Lower leg skin (tissue), 4 donors: ENCODE measurements at regions not wholly inside any gene's neighbourhood (a gene's known extent, or its start where the extent isn't known, plus 50 kb on each side); places are given as distances from the start of the nearest gene placed in this dataset.

Experiments used
- DNase-seq, 2 donors: peaks; one replicate each; pipeline ENCODE4 v3.0.0-alpha.2; 2019; ENCODE audit warnings: low spot score in 2 of 2
- H3K4me3 ChIP-seq: fragments of 200-600 bp; sonication (generic); 2 replicates; pipeline ENCODE4 v1.5.1; 2017; ENCODE audit warnings: mild to moderate bottlenecking, low read depth; ENCODE audit not compliant: poor library complexity, severe bottlenecking
- POLR2A ChIP-seq, 2 donors: fragments of 450-650 bp; IDR thresholded peaks; one replicate each; pipeline ENCODE4 v1.6.1; 2016 to 2017; ENCODE audit warnings: antibody characterized with exemption in 2 of 2, mild to moderate bottlenecking in 1 of 2, moderate library complexity in 1 of 2
- WGBS, 2 donors: methylation state at CpG; one replicate each; pipeline ENCODE4 v1.1.5; 2018; 5-methylcytosine and 5-hydroxymethylcytosine counted together
- intact Hi-C: fragments of 100-400 bp; cut with DNase I; formaldehyde crosslinking; loops from one replicate; pipeline ENCODE4 v1.15.0; 2023; ENCODE audit warnings: low total_unique reads
- TF ChIP-seq, protein P1 (sequence below), 3 donors: fragments of 450-650 bp; IDR thresholded peaks; one replicate each; pipeline ENCODE4 v1.5.1; 2016; ENCODE audit warnings: antibody characterized with exemption in 3 of 3, mild to moderate bottlenecking in 3 of 3, moderate library complexity in 2 of 3

DNA sequence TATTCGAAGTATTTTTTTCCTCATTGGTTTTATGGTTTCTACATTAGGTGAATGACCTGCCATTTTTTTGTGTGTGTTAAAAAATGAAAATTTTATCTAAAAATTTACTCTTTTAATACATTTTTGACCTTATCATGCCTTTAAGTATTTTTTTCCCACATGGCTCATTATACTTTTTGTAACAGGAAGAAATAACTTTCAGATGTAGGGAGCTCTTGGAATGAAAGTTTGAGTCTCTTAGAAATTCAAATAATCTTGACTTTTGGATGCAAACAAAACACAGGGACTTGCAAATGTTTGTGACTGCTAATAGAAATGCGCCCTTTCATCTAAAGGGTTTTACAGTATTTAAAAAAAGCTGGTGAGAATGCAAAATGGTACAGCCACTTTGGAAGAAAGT is 457.9 kb downstream of the KLF5 start:
- 83 to 89% methylated on average over 2 of the region's 2 CpGs for WGBS, 2 donors
- TF ChIP-seq, protein P1, sequence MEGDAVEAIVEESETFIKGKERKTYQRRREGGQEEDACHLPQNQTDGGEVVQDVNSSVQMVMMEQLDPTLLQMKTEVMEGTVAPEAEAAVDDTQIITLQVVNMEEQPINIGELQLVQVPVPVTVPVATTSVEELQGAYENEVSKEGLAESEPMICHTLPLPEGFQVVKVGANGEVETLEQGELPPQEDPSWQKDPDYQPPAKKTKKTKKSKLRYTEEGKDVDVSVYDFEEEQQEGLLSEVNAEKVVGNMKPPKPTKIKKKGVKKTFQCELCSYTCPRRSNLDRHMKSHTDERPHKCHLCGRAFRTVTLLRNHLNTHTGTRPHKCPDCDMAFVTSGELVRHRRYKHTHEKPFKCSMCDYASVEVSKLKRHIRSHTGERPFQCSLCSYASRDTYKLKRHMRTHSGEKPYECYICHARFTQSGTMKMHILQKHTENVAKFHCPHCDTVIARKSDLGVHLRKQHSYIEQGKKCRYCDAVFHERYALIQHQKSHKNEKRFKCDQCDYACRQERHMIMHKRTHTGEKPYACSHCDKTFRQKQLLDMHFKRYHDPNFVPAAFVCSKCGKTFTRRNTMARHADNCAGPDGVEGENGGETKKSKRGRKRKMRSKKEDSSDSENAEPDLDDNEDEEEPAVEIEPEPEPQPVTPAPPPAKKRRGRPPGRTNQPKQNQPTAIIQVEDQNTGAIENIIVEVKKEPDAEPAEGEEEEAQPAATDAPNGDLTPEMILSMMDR (IDR thresholded peaks at IDR 0.05), result no peak
- TF ChIP-seq POLR2A (IDR thresholded peaks at IDR 0.05), result no peak
- no peak for DNase-seq
- no peak overlapping the region for H3K4me3 ChIP-seq
- intact Hi-C loops, result no loop called here

DNA sequence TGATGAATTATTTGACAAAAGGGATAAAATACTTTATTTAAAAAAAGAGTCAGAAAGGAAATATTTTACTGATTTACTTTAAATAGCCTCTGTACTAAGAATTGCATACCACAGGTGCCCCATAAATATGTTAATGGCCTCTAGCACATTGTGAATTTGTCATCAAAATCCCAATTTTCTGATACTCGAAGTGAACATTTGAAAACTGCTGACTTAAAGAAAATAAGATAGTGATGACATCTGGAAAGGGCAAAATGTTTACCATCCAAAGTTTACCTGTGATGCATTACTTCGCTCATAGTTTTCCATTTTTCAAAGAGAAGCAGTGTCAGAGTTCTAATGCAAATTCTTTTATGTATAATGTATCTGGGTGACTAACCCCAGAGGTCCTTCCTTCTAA is 455.4 kb downstream of the KLF5 start:
- intact Hi-C loops, result no loop called here
- DNase-seq, result no peak
- no peak overlapping the region for H3K4me3 ChIP-seq
- WGBS, 2 donors, result 79 to 86% methylated on average over 2 of the region's 2 CpGs
- TF ChIP-seq, protein P1 (IDR thresholded peaks at IDR 0.05), result no peak
- TF ChIP-seq POLR2A (IDR thresholded peaks at IDR 0.05), result no peak

GRCh38 chr13:73513751-73514150 is 454.9 kb downstream of the KLF5 start:
- 53 to 55% methylated on average over 3 of the region's 3 CpGs for WGBS, 2 donors
- no peak for DNase-seq
- intact Hi-C loops, result no loop called here
- no peak for TF ChIP-seq POLR2A (IDR thresholded peaks at IDR 0.05)
- TF ChIP-seq, protein P1 (IDR thresholded peaks at IDR 0.05), result no peak
- no peak overlapping the region for H3K4me3 ChIP-seq

- TF ChIP-seq POLR2A (IDR thresholded peaks at IDR 0.05), result no peak
- TF ChIP-seq, protein P1 (IDR thresholded peaks at IDR 0.05), result no peak
- 63 to 68% methylated on average over 2 of the region's 2 CpGs for WGBS, 2 donors
- intact Hi-C loops, result no loop called here
- no peak for DNase-seq
- no peak overlapping the region for H3K4me3 ChIP-seq
Observed at GRCh38 chr13:73508841-73509240, 450.0 kb downstream of the KLF5 start.

DNA sequence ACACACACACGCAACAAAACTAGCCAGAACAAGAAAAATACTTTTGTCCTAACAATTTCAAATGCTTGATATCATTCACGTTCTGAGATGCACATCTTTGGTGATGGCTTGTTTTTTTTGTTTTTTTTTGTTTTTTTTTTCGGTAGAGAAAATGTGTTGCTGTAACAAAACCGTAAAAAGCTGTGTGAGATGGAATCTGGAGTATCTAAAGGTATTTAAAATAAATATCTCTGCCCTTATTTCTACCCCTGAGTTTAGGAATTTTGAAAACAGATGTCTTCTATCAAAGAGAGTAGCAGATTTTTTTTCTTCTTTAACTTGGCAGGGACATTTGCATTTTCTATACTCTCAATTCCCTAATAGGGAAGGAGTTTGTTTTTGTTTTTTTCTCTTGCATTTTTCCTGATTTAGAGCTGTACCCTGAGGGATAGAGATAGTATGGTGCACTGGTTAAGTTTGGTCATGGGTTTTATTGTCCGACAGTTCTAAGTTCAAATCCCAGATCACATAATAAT is 446.6 kb downstream of the KLF5 start:
- WGBS, 2 donors, result 79 to 83% methylated on average over 5 of the region's 5 CpGs
- no peak for DNase-seq
- no peak overlapping the region for H3K4me3 ChIP-seq
- intact Hi-C loops, result no loop called here
- TF ChIP-seq POLR2A (IDR thresholded peaks at IDR 0.05), result no peak
- TF ChIP-seq, protein P1 (IDR thresholded peaks at IDR 0.05), result no peak

- H3K4me3 ChIP-seq, result no peak overlapping the region
- TF ChIP-seq, protein P1 (IDR thresholded peaks at IDR 0.05), result no peak
- no peak for TF ChIP-seq POLR2A (IDR thresholded peaks at IDR 0.05)
- WGBS, 2 donors, result 88 to 99% methylated on average over 4 of the region's 4 CpGs
- intact Hi-C loops, result no loop called here
- no peak for DNase-seq
Observed at GRCh38 chr13:73499695-73500094, 440.9 kb downstream of the KLF5 start.
